Trophoblast cell (in vitro differentiated cells and primary cell): ENCODE measurements at regions not wholly inside any gene's neighbourhood (a gene's known extent, or its start where the extent isn't known, plus 50 kb on each side); places are given as distances from the start of the nearest gene placed in this dataset.

Source experiments
- DNase-seq, 2 donors: peaks; one replicate each; pipeline ENCODE4 v3.0.0-alpha.2; 2016
- H2AFZ ChIP-seq: 2 replicates; pipeline ENCODE4 v1.6.1; 2013; ENCODE audit warnings: low read length, moderate library complexity, mild to moderate bottlenecking; ENCODE audit not compliant: insufficient read depth, poor library complexity
- H2AK5ac ChIP-seq: 2 replicates; pipeline ENCODE4 v1.6.1; 2013; ENCODE audit warnings: mild to moderate bottlenecking, low read length
- H2BK120ac ChIP-seq: 2 replicates; pipeline ENCODE4 v1.6.1; 2013; ENCODE audit warnings: low read length, mild to moderate bottlenecking, moderate library complexity; ENCODE audit not compliant: insufficient read depth, poor library complexity
- H2BK12ac ChIP-seq: 2 replicates; pipeline ENCODE4 v1.6.1; 2013; ENCODE audit warnings: mild to moderate bottlenecking, low read length, moderate library complexity
- H2BK5ac ChIP-seq: 2 replicates; pipeline ENCODE4 v1.6.1; 2013; ENCODE audit warnings: low read length, low read depth, moderate library complexity, mild to moderate bottlenecking; ENCODE audit not compliant: poor library complexity
- H3K14ac ChIP-seq: 2 replicates; pipeline ENCODE4 v1.6.1; 2013; ENCODE audit warnings: mild to moderate bottlenecking, low read length
- H3K18ac ChIP-seq: 2 replicates; pipeline ENCODE4 v1.6.1; 2013; ENCODE audit warnings: mild to moderate bottlenecking, low read length
- H3K23ac ChIP-seq: 2 replicates; pipeline ENCODE4 v1.6.1; 2013; ENCODE audit warnings: low read length
- H3K27ac ChIP-seq: 2 replicates; pipeline ENCODE4 v1.5.1; 2013; ENCODE audit warnings: low read depth, mild to moderate bottlenecking, inconsistent platforms, low read length, moderate library complexity
- H3K27me3 ChIP-seq: 2 replicates; pipeline ENCODE4 v1.6.1; 2013; ENCODE audit warnings: inconsistent platforms, mild to moderate bottlenecking, low read length, moderate library complexity; ENCODE audit not compliant: insufficient read depth
- H3K36me3 ChIP-seq, 2 experiments: 1 replicate in 1 of 2; 2 replicates in 1 of 2; pipeline ENCODE4 v1.6.1; 2013; ENCODE audit warnings: low read length in 2 of 2, mild to moderate bottlenecking in 2 of 2, moderate library complexity in 1 of 2; ENCODE audit not compliant: insufficient read depth in 2 of 2, control insufficient read depth in 1 of 2
- H3K4ac ChIP-seq: 2 replicates; pipeline ENCODE4 v1.6.1; 2013; ENCODE audit warnings: low read depth, mild to moderate bottlenecking, low read length, moderate library complexity
- H3K4me1 ChIP-seq, 2 experiments: 1 replicate in 1 of 2; 2 replicates in 1 of 2; pipeline ENCODE4 v1.6.1; 2013; ENCODE audit warnings: low read length in 2 of 2, mild to moderate bottlenecking in 2 of 2, moderate library complexity in 1 of 2; ENCODE audit not compliant: insufficient read depth in 2 of 2, control insufficient read depth in 1 of 2
- H3K4me2 ChIP-seq: 2 replicates; pipeline ENCODE4 v1.6.1; 2013; ENCODE audit warnings: inconsistent platforms, mild to moderate bottlenecking, low read length, moderate library complexity
- H3K4me3 ChIP-seq: 2 replicates; pipeline ENCODE4 v1.5.1; 2013; ENCODE audit warnings: mild to moderate bottlenecking, low read depth, low read length, inconsistent platforms
- H3K79me1 ChIP-seq: one replicate; pipeline ENCODE4 v1.6.1; 2013; ENCODE audit warnings: low read length
- H3K79me2 ChIP-seq: 2 replicates; pipeline ENCODE4 v1.6.1; 2013; ENCODE audit warnings: low read length, mild to moderate bottlenecking; ENCODE audit not compliant: control insufficient read depth, insufficient read depth, poor library complexity
- H3K9ac ChIP-seq: 2 replicates; pipeline ENCODE4 v1.6.1; 2013; ENCODE audit warnings: mild to moderate bottlenecking, low read length
- H3K9me3 ChIP-seq: 2 replicates; pipeline ENCODE4 v1.6.1; 2013; ENCODE audit warnings: low read depth, mild to moderate bottlenecking, control low read depth, inconsistent platforms, low read length; ENCODE audit not compliant: insufficient read depth
- H4K12ac ChIP-seq: 2 replicates; pipeline ENCODE4 v1.6.1; 2013; ENCODE audit warnings: low read depth, mild to moderate bottlenecking, low read length, moderate library complexity
- H4K8ac ChIP-seq: 2 replicates; pipeline ENCODE4 v1.6.1; 2013; ENCODE audit warnings: low read depth, mild to moderate bottlenecking, low read length, moderate library complexity
- H4K91ac ChIP-seq: one replicate; pipeline ENCODE4 v1.6.1; 2013; ENCODE audit warnings: low read depth, mild to moderate bottlenecking, low read length, moderate library complexity
- WGBS: extraction: QIAGEN DNeasy Blood & Tissue Kit; methylation state at CpG from one replicate; pipeline ENCODE4 v1.1.7; 2013; ENCODE audit warnings: missing lambda C conversion rate; ENCODE audit not compliant: insufficient read length, insufficient coverage; ENCODE audit errors: extremely low coverage; 5-methylcytosine and 5-hydroxymethylcytosine counted together

GRCh38 chr14:22002860-22003284, 329.3 kb upstream of the OR4E1 start:
- H3K4me3 ChIP-seq: no peak overlapping the region
- no peak overlapping the region for H2BK12ac ChIP-seq
- no peak overlapping the region for H4K12ac ChIP-seq
- H2BK5ac ChIP-seq: no peak overlapping the region
- no peak overlapping the region for H3K14ac ChIP-seq
- no peak overlapping the region for H3K23ac ChIP-seq
- no peak overlapping the region for H4K91ac ChIP-seq
- H3K79me2 ChIP-seq: no peaks in the 10 kb centered on the region
- no peak for DNase-seq
- no peaks in the 10 kb centered on the region for H3K36me3 ChIP-seq
- no peaks in the 10 kb centered on the region for H3K27me3 ChIP-seq
- no peak overlapping the region for H3K4ac ChIP-seq
- WGBS: no CpG with 5 or more reads among the region's 10 CpGs
- no peaks in the 10 kb centered on the region for H3K79me1 ChIP-seq
- no peak overlapping the region for H3K18ac ChIP-seq
- H2AFZ ChIP-seq: no peak overlapping the region
- no peak overlapping the region for H3K27ac ChIP-seq
- H3K4me2 ChIP-seq: no peak overlapping the region
- no peak overlapping the region for H2BK120ac ChIP-seq
- no peak overlapping the region for H2AK5ac ChIP-seq
- no peaks in the 10 kb centered on the region for H3K4me1 ChIP-seq
- no peak overlapping the region for H4K8ac ChIP-seq
- H3K9me3 ChIP-seq: no peaks in the 10 kb centered on the region
- H3K9ac ChIP-seq: no peak overlapping the region

GRCh38 chr14:21999402-21999801, 325.8 kb upstream of the OR4E1 start:
- Histone ChIP-seq H3K79me1 (no peaks in the 10 kb centered on the region), H3K79me2 (no peaks in the 10 kb centered on the region), H3K23ac (no peak overlapping the region), H3K4ac (no peak overlapping the region), H3K9me3 (no peaks in the 10 kb centered on the region), H4K8ac (no peak overlapping the region), H2BK5ac (no peak overlapping the region), H3K27ac (no peak overlapping the region), H3K18ac (no peak overlapping the region), H3K36me3 (no peaks in the 10 kb centered on the region), H2BK120ac (no peak overlapping the region), H3K4me3 (no peak overlapping the region), H3K14ac (no peak overlapping the region), H3K27me3 (no peaks in the 10 kb centered on the region), H4K91ac (no peak overlapping the region), H2BK12ac (no peak overlapping the region), H4K12ac (no peak overlapping the region), H3K4me2 (no peak overlapping the region), H2AK5ac (no peak overlapping the region), H2AFZ (no peak overlapping the region), H3K4me1 (no peaks in the 10 kb centered on the region), H3K9ac (no peak overlapping the region)
- WGBS: no CpG with 5 or more reads among the region's 2 CpGs
- no peak for DNase-seq

GRCh38 chr14:21997300-21997699, 323.7 kb upstream of the OR4E1 start:
- no peak overlapping the region for H3K23ac ChIP-seq
- H3K4me1 ChIP-seq: no peaks in the 10 kb centered on the region
- no peak overlapping the region for H4K12ac ChIP-seq
- H3K36me3 ChIP-seq: no peaks in the 10 kb centered on the region
- H2BK12ac ChIP-seq: no peak overlapping the region
- H3K4me2 ChIP-seq: no peak overlapping the region
- H4K8ac ChIP-seq: no peak overlapping the region
- no peaks in the 10 kb centered on the region for H3K79me1 ChIP-seq
- no peak overlapping the region for H3K4me3 ChIP-seq
- no peak overlapping the region for H2AFZ ChIP-seq
- WGBS: no CpG with 5 or more reads among the region's 3 CpGs
- no peak overlapping the region for H3K4ac ChIP-seq
- no peak overlapping the region for H2BK120ac ChIP-seq
- no peaks in the 10 kb centered on the region for H3K79me2 ChIP-seq
- no peak overlapping the region for H2BK5ac ChIP-seq
- H4K91ac ChIP-seq: no peak overlapping the region
- H2AK5ac ChIP-seq: no peak overlapping the region
- H3K18ac ChIP-seq: no peak overlapping the region
- H3K9me3 ChIP-seq: no peaks in the 10 kb centered on the region
- H3K14ac ChIP-seq: no peak overlapping the region
- H3K27ac ChIP-seq: no peak overlapping the region
- no peaks in the 10 kb centered on the region for H3K27me3 ChIP-seq
- H3K9ac ChIP-seq: no peak overlapping the region
- peak in 1 of 2 donors; percentile 21 for DNase-seq

GRCh38 chr14:21995332-21995731, 321.7 kb upstream of the OR4E1 start:
- Histone ChIP-seq H3K27me3 (no peaks in the 10 kb centered on the region), H2AK5ac (no peak overlapping the region), H2AFZ (no peak overlapping the region)

GRCh38 chr14:21993837-21994236, 320.2 kb upstream of the OR4E1 start:
- no peak overlapping the region for H2AFZ ChIP-seq

More at GRCh38 chr14:21995332-21995731, 321.7 kb upstream of the OR4E1 start:
- Histone ChIP-seq H3K18ac (no peak overlapping the region), H4K8ac (no peak overlapping the region), H3K9ac (no peak overlapping the region), H3K27ac (no peak overlapping the region), H2BK12ac (no peak overlapping the region), H3K4me2 (no peak overlapping the region), H3K79me2 (no peaks in the 10 kb centered on the region), H3K4ac (no peak overlapping the region), H3K14ac (no peak overlapping the region), H2BK120ac (no peak overlapping the region), H3K4me1 (no peaks in the 10 kb centered on the region), H3K79me1 (no peaks in the 10 kb centered on the region), H4K12ac (no peak overlapping the region), H3K9me3 (no peaks in the 10 kb centered on the region), H3K23ac (no peak overlapping the region), H2BK5ac (no peak overlapping the region), H4K91ac (no peak overlapping the region), H3K4me3 (no peak overlapping the region), H3K36me3 (no peaks in the 10 kb centered on the region)
- no peak for DNase-seq

More at GRCh38 chr14:21993837-21994236, 320.2 kb upstream of the OR4E1 start:
- no peak overlapping the region for H4K8ac ChIP-seq
- H2AK5ac ChIP-seq: no peak overlapping the region
- no peak overlapping the region for H3K18ac ChIP-seq
- no peak overlapping the region for H3K4me3 ChIP-seq
- H2BK120ac ChIP-seq: no peak overlapping the region
- H3K9ac ChIP-seq: no peak overlapping the region
- no peak overlapping the region for H4K91ac ChIP-seq
- no peak overlapping the region for H3K4me2 ChIP-seq
- H3K4ac ChIP-seq: no peak overlapping the region
- H3K79me2 ChIP-seq: no peaks in the 10 kb centered on the region
- H2BK5ac ChIP-seq: no peak overlapping the region
- H2BK12ac ChIP-seq: no peak overlapping the region
- no peak overlapping the region for H3K23ac ChIP-seq
- no peaks in the 10 kb centered on the region for H3K79me1 ChIP-seq
- H3K4me1 ChIP-seq: no peaks in the 10 kb centered on the region
- no peaks in the 10 kb centered on the region for H3K36me3 ChIP-seq
- H3K27ac ChIP-seq: no peak overlapping the region
- H4K12ac ChIP-seq: no peak overlapping the region
- no peaks in the 10 kb centered on the region for H3K27me3 ChIP-seq
- no peak for DNase-seq
- H3K9me3 ChIP-seq: no peaks in the 10 kb centered on the region
- H3K14ac ChIP-seq: no peak overlapping the region
